Epithelial cell of proximal tubule (primary cell): ENCODE measurements at regions not wholly inside any gene's neighbourhood (a gene's known extent, or its start where the extent isn't known, plus 50 kb on each side); places are given as distances from the start of the nearest gene placed in this dataset.
"Not testable (repeated sequence)": the region's sequence is repeated elsewhere in the genome, so short reads cannot be mapped to it uniquely, and the experiment has no call there.

ENCODE experiments used
- DNase-seq: peaks from one replicate; pipeline ENCODE4 v3.0.0-alpha.2; 2011; ENCODE audit warnings: low read depth
- H3K4me3 ChIP-seq: 2 replicates; pipeline ENCODE4 v1.5.1; 2011; ENCODE audit warnings: low read depth, mild to moderate bottlenecking, low read length
- CTCF ChIP-seq: conservative IDR thresholded peaks from 2 replicates; pipeline ENCODE4 v1.5.1; 2012; ENCODE audit warnings: low read depth, mild to moderate bottlenecking, low read length

- no peak for DNase-seq
- no peak for TF ChIP-seq CTCF
These were observed 128.2 kb upstream of the RASEF start for GRCh38 chr9:83191154-83191553.

GRCh38 chr9:83189026-83189425 lies 126.1 kb upstream of the RASEF start:
- not testable (repeated sequence) for DNase-seq, H3K4me3 ChIP-seq

More at GRCh38 chr9:83191154-83191553, 128.2 kb upstream of the RASEF start:
- H3K4me3 ChIP-seq: no peak overlapping the region

GRCh38 chr9:83188277-83188676 lies 125.3 kb upstream of the RASEF start:
- TF ChIP-seq CTCF: no peak
- no peak overlapping the region for H3K4me3 ChIP-seq
- DNase-seq: no peak

- TF ChIP-seq CTCF: no peak
- H3K4me3 ChIP-seq: no peak overlapping the region
- no peak for DNase-seq
These were observed 123.3 kb upstream of the RASEF start for GRCh38 chr9:83186155-83186737.

- no peak for DNase-seq
These were observed 122.7 kb upstream of the RASEF start for GRCh38 chr9:83185488-83186154.

GRCh38 chr9:83183621-83184020 lies 120.7 kb upstream of the RASEF start:
- no peak overlapping the region for H3K4me3 ChIP-seq
- TF ChIP-seq CTCF: no peak
- no peak for DNase-seq

More at GRCh38 chr9:83185488-83186154, 122.7 kb upstream of the RASEF start:
- H3K4me3 ChIP-seq: no peak overlapping the region
- no peak for TF ChIP-seq CTCF

GRCh38 chr9:83182071-83182470 lies 119.1 kb upstream of the RASEF start:
- TF ChIP-seq CTCF: no peak
- peak; percentile 37 for DNase-seq
- H3K4me3 ChIP-seq: no peak overlapping the region
